MM.1S (cell line): ENCODE measurements at regions not wholly inside any gene's neighbourhood (a gene's known extent, or its start where the extent isn't known, plus 50 kb on each side); places are given as distances from the start of the nearest gene placed in this dataset.

ENCODE experiments used
- DNase-seq: peaks from one replicate; pipeline ENCODE4 v3.0.0-alpha.2; 2015
- H2AFZ ChIP-seq: fragments of 300-600 bp; sonication (generic); 2 replicates; pipeline ENCODE4 v1.6.0; 2016; ENCODE audit warnings: antibody characterized with exemption, low read length
- H3F3A ChIP-seq: fragments of 300-600 bp; sonication (generic); 2 replicates; pipeline ENCODE4 v1.6.1; 2016; ENCODE audit warnings: mild to moderate bottlenecking, antibody characterized with exemption, low read length, moderate library complexity, mixed read lengths; ENCODE audit not compliant: insufficient read depth
- H3K27ac ChIP-seq: fragments of 300-600 bp; sonication (generic); 2 replicates; pipeline ENCODE4 v1.5.1; 2016; ENCODE audit warnings: mild to moderate bottlenecking, low read length
- H3K27me3 ChIP-seq: fragments of 300-600 bp; sonication (generic); replicated peaks from 2 replicates; pipeline ENCODE4 v1.6.0; 2016; ENCODE audit warnings: low read length; ENCODE audit not compliant: insufficient read depth
- H3K36me3 ChIP-seq: fragments of 300-600 bp; sonication (generic); replicated peaks from 2 replicates; pipeline ENCODE4 v1.6.1; 2016; ENCODE audit warnings: mild to moderate bottlenecking, low read length, mixed read lengths; ENCODE audit not compliant: insufficient read depth
- H3K4me1 ChIP-seq: fragments of 300-600 bp; sonication (generic); 2 replicates; pipeline ENCODE4 v1.6.1; 2016; ENCODE audit warnings: low read length, mixed read lengths
- H3K4me2 ChIP-seq: fragments of 300-600 bp; sonication (generic); 2 replicates; pipeline ENCODE4 v1.6.0; 2016; ENCODE audit warnings: low read depth, low read length
- H3K4me3 ChIP-seq: fragments of 300-600 bp; sonication (generic); 2 replicates; pipeline ENCODE4 v1.5.1; 2016; ENCODE audit warnings: low read length, mixed read lengths
- H3K79me2 ChIP-seq: fragments of 300-600 bp; sonication (generic); 2 replicates; pipeline ENCODE4 v1.6.1; 2016; ENCODE audit warnings: mixed run types, low read length, mixed read lengths
- H3K9ac ChIP-seq: fragments of 300-600 bp; sonication (generic); 2 replicates; pipeline ENCODE4 v1.6.1; 2016; ENCODE audit warnings: low read length, mixed read lengths
- H3K9me2 ChIP-seq: fragments of 300-600 bp; sonication (generic); replicated peaks from 2 replicates; pipeline ENCODE4 v1.6.1; 2016; ENCODE audit warnings: mild to moderate bottlenecking, low read length, mixed read lengths; ENCODE audit not compliant: insufficient read depth
- H3K9me3 ChIP-seq: fragments of 300-600 bp; sonication (generic); replicated peaks from 2 replicates; pipeline ENCODE4 v1.6.1; 2016; ENCODE audit warnings: mild to moderate bottlenecking, low read length, mixed read lengths; ENCODE audit not compliant: insufficient read depth
- H4K20me1 ChIP-seq: fragments of 300-600 bp; sonication (generic); 2 replicates; pipeline ENCODE4 v1.6.1; 2016; ENCODE audit warnings: mild to moderate bottlenecking, low read length, moderate library complexity, mixed read lengths; ENCODE audit not compliant: insufficient read depth
- EZH2 ChIP-seq: fragments of 300-600 bp; sonication (generic); optimal IDR thresholded peaks from 2 replicates; pipeline ENCODE3; 2017; ENCODE audit warnings: low read depth, mild to moderate bottlenecking, antibody characterized with exemption, low read length, mixed read lengths
- EZH2phosphoT487 ChIP-seq: fragments of 300-600 bp; sonication (generic); IDR thresholded peaks from 2 replicates; pipeline ENCODE4 v1.6.1; 2018; ENCODE audit warnings: antibody characterized with exemption, low read length
- TF ChIP-seq, protein P1 (sequence below): fragments of 300-600 bp; sonication (generic); IDR thresholded peaks from 2 replicates; pipeline ENCODE4 v1.5.1; 2016; ENCODE audit warnings: antibody characterized with exemption, low read length, mixed read lengths

DNA sequence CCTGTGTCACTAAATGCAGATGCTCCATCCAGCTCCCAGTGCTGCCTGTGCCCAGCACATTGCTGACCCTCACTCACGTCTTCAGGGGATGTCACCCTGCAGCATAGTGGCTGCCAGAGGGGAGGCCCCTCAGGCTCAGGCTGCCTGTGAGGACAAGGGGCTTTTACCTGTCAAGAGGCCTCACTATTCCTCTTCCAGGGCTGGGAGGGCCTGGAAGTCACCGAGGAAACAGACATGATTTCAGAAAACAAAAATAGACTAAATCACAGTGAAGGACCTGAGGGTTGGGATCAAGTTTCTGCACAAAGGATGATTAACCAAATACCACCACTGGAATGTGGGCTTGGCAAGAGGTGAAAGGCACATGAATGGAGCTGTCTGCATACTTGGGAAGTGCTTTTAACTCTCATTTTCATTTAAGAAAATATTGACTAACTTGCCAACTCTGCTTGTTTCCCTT, 1202.3 kb downstream of the BCL11B start:
- Histone ChIP-seq H3F3A (no peaks in the 10 kb centered on the region), H4K20me1 (no peaks in the 10 kb centered on the region), H3K9me3 (no peaks in the 10 kb centered on the region), H3K4me2 (no peak overlapping the region), H3K9ac (no peak overlapping the region), H3K4me1 (no peaks in the 10 kb centered on the region), H3K4me3 (no peak overlapping the region), H3K27ac (no peak overlapping the region), H3K27me3 (no peaks in the 10 kb centered on the region), H3K9me2 (no peaks in the 10 kb centered on the region), H2AFZ (no peak overlapping the region), H3K36me3 (no peaks in the 10 kb centered on the region), H3K79me2 (no peaks in the 10 kb centered on the region)
- TF ChIP-seq, protein P1, sequence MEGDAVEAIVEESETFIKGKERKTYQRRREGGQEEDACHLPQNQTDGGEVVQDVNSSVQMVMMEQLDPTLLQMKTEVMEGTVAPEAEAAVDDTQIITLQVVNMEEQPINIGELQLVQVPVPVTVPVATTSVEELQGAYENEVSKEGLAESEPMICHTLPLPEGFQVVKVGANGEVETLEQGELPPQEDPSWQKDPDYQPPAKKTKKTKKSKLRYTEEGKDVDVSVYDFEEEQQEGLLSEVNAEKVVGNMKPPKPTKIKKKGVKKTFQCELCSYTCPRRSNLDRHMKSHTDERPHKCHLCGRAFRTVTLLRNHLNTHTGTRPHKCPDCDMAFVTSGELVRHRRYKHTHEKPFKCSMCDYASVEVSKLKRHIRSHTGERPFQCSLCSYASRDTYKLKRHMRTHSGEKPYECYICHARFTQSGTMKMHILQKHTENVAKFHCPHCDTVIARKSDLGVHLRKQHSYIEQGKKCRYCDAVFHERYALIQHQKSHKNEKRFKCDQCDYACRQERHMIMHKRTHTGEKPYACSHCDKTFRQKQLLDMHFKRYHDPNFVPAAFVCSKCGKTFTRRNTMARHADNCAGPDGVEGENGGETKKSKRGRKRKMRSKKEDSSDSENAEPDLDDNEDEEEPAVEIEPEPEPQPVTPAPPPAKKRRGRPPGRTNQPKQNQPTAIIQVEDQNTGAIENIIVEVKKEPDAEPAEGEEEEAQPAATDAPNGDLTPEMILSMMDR: no peak
- no peak for TF ChIP-seq EZH2
- no peak for TF ChIP-seq EZH2phosphoT487
- DNase-seq: no peak

DNA sequence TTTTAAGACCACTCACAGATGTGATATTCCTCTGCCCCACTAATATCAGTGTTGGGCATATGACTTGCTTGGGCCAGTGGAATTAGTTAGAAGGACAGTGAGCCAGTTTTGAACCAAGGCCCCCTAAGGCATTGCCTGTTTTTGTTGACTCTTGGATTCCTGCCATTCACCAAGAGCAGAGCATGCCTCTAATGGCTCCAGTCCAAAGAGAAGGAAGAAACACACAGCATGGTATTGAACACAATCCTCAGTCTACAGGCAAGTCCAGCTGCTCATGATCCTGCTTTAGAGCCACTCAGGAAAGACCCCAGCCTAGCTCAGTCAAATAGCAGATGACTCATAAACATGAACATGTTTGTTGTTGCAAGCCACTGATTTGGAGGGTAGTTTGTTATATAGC, 1201.5 kb downstream of the BCL11B start:
- DNase-seq: no peak
- H3K27ac ChIP-seq: no peak overlapping the region
- no peak overlapping the region for H3K9ac ChIP-seq
- H3K27me3 ChIP-seq: no peaks in the 10 kb centered on the region
- H2AFZ ChIP-seq: no peak overlapping the region
- H3K4me1 ChIP-seq: no peaks in the 10 kb centered on the region
- no peaks in the 10 kb centered on the region for H3K9me3 ChIP-seq
- no peaks in the 10 kb centered on the region for H3K36me3 ChIP-seq
- TF ChIP-seq, protein P1: no peak
- TF ChIP-seq EZH2phosphoT487: no peak
- TF ChIP-seq EZH2: no peak
- no peaks in the 10 kb centered on the region for H3F3A ChIP-seq
- H4K20me1 ChIP-seq: no peaks in the 10 kb centered on the region
- H3K79me2 ChIP-seq: no peaks in the 10 kb centered on the region
- H3K4me2 ChIP-seq: no peak overlapping the region
- no peaks in the 10 kb centered on the region for H3K9me2 ChIP-seq
- no peak overlapping the region for H3K4me3 ChIP-seq

DNA sequence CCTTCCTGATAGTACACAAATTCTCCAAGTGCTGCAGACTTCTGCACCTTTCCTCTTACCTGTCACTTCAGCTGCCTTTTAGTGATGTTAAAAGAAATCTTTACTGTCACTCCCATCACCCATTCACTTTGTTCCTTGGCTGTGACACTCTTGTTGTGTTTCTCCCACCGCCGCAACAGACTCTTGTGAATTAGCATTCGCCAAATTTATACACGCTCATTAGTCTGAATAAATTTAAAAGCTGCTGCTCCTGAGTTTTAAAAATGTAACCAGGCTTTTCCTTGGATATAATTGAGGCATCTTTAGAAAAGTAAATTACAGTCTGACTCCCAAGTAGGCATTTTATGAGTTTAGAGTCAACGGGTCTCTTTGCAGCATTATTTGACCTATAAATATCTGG, 1197.9 kb downstream of the BCL11B start:
- no peak for TF ChIP-seq EZH2
- no peak for TF ChIP-seq EZH2phosphoT487
- TF ChIP-seq, protein P1: no peak
- Histone ChIP-seq H3K9me2 (no peaks in the 10 kb centered on the region), H4K20me1 (no peaks in the 10 kb centered on the region), H3K27ac (no peak overlapping the region), H2AFZ (no peak overlapping the region), H3K27me3 (no peaks in the 10 kb centered on the region), H3K9me3 (no peaks in the 10 kb centered on the region), H3F3A (no peaks in the 10 kb centered on the region), H3K9ac (no peak overlapping the region), H3K4me3 (no peak overlapping the region), H3K4me1 (no peaks in the 10 kb centered on the region), H3K79me2 (no peaks in the 10 kb centered on the region), H3K4me2 (no peak overlapping the region), H3K36me3 (no peaks in the 10 kb centered on the region)
- DNase-seq: no peak
